IMR-90 (cell line): ENCODE measurements at regions not wholly inside any gene's neighbourhood (a gene's known extent, or its start where the extent isn't known, plus 50 kb on each side); places are given as distances from the start of the nearest gene placed in this dataset.

ENCODE experiments used
- BHLHE40 ChIP-seq: fragments of 150-350 bp; IDR thresholded peaks from 2 replicates; pipeline ENCODE4 v1.6.1; 2016; ENCODE audit warnings: mild to moderate bottlenecking, low read depth, low read length
- CTCF ChIP-seq: conservative IDR thresholded peaks from 2 replicates; pipeline ENCODE4 v1.5.1; 2012; ENCODE audit warnings: mild to moderate bottlenecking, low read depth, low read length, improper control_type of control experiment
- ELK1 ChIP-seq: fragments of 150-350 bp; IDR thresholded peaks from 2 replicates; pipeline ENCODE4 v1.6.1; 2016; ENCODE audit warnings: low read depth, mild to moderate bottlenecking, low read length, moderate library complexity, borderline replicate concordance
- MXI1 ChIP-seq: IDR thresholded peaks from 2 replicates; pipeline ENCODE4 v1.6.1; 2012; ENCODE audit warnings: low read depth, mild to moderate bottlenecking, low read length, moderate library complexity, borderline replicate concordance
- POLR2A ChIP-seq: IDR thresholded peaks from 2 replicates; pipeline ENCODE4 v1.6.1; 2012; ENCODE audit warnings: mild to moderate bottlenecking, low read depth, low read length
- RAD21 ChIP-seq: IDR thresholded peaks from 2 replicates; pipeline ENCODE4 v1.6.1; 2012; ENCODE audit warnings: low read length, improper control_type of control experiment

- no peak for TF ChIP-seq MXI1
- TF ChIP-seq CTCF = no peak
- TF ChIP-seq RAD21 = no peak
- TF ChIP-seq POLR2A = no peak
- no peak for TF ChIP-seq BHLHE40
- TF ChIP-seq ELK1 = no peak
These were observed 168.2 kb upstream of the KCNMB2 start for GRCh38 chr3:178367817-178368617.
